GM12878 (cell line): ENCODE measurements at regions not wholly inside any gene's neighbourhood (a gene's known extent, or its start where the extent isn't known, plus 50 kb on each side); places are given as distances from the start of the nearest gene placed in this dataset.

Experiments
- ATAC-seq: fragments of 200-7000 bp; cut with Tn5 transposase; 3 replicates; pipeline ENCODE4 v1.9.1; 2020; ENCODE audit warnings: mild to moderate bottlenecking, moderate library complexity
- BruUV-seq: library from RNA; stranded (reverse); fragments of 400-500 nt; replicated peaks from 2 replicates; lab custom pipeline; 2021; lab: Mats Ljungman, UMichigan
- CTCF ChIA-PET: fragments of 300-600 bp; sonication (Branson Sonifier 250); formaldehyde crosslinking; extraction: SDS; loops from one replicate; lab custom pipeline; 2021; ENCODE audit warnings: inconsistent platforms; lab: Yijun Ruan, JAX
- POLR2A ChIA-PET: fragments of 350-600 bp; formaldehyde crosslinking; extraction: SDS; loops from one replicate; lab custom pipeline; 2021; ENCODE audit warnings: inconsistent platforms; lab: Charles Lee
- RAD21 ChIA-PET: fragments of 300-600 bp; sonication (Branson Sonifier 250); formaldehyde crosslinking; loops from one replicate; lab custom pipeline; 2023; ENCODE audit warnings: antibody characterized with exemption; ENCODE audit not compliant: unreplicated experiment; lab: Charles Lee
- SMC1A ChIA-PET: fragments of 300-600 bp; sonication (Branson Sonifier 250); formaldehyde crosslinking; loops from one replicate; lab custom pipeline; 2023; ENCODE audit not compliant: unreplicated experiment, uncharacterized antibody; lab: Charles Lee
- DNase-seq: peaks from one replicate; pipeline ENCODE4 v3.0.0-alpha.2; 2011; ENCODE audit warnings: low read depth, low spot score
- FAIRE-seq: peaks from 3 replicates; lab custom pipeline; 2011; peaks lifted over from hg19 to GRCh38; lab: Jason Lieb, UNC
- H2AFZ ChIP-seq: 2 replicates; pipeline ENCODE4 v1.6.0; 2011; ENCODE audit warnings: low read depth, low read length, control low read depth; ENCODE audit not compliant: control insufficient read depth
- H3K27ac ChIP-seq: 2 replicates; pipeline ENCODE4 v1.5.1; 2011; ENCODE audit warnings: control low read depth; ENCODE audit not compliant: control insufficient read depth, insufficient read depth
- H3K27me3 ChIP-seq, 2 experiments: replicated peaks in 1 of 2; 2 replicates each; pipeline versions ENCODE4 v1.6.0 to v1.6.1; 2011; ENCODE audit warnings: low read length in 1 of 2; ENCODE audit not compliant: control insufficient read depth in 2 of 2, insufficient read depth in 2 of 2
- H3K36me3 ChIP-seq, 2 experiments: 2 replicates each; pipeline ENCODE4 v1.5.1; 2011; ENCODE audit warnings: low read length in 1 of 2; ENCODE audit not compliant: control insufficient read depth in 2 of 2, insufficient read depth in 2 of 2
- H3K4me1 ChIP-seq: 2 replicates; pipeline ENCODE4 v1.6.1; 2011; ENCODE audit warnings: mild to moderate bottlenecking, low read length, moderate library complexity, mixed read lengths; ENCODE audit not compliant: control insufficient read depth, insufficient read depth
- H3K4me2 ChIP-seq: 2 replicates; pipeline ENCODE4 v1.6.0; 2011; ENCODE audit warnings: control low read depth; ENCODE audit not compliant: control insufficient read depth, insufficient read depth
- H3K4me3 ChIP-seq: fragments of 200-600 bp; sonication (generic); 2 replicates; pipeline ENCODE4 v1.5.1; 2016
- H3K79me2 ChIP-seq: 2 replicates; pipeline ENCODE4 v1.6.0; 2011; ENCODE audit warnings: low read length; ENCODE audit not compliant: control insufficient read depth, insufficient read depth
- H3K9ac ChIP-seq: 2 replicates; pipeline ENCODE4 v1.8.0; 2011; ENCODE audit warnings: low read length, control low read depth, mixed read lengths; ENCODE audit not compliant: control insufficient read depth, insufficient read depth
- H3K9me3 ChIP-seq: replicated peaks from 3 replicates; pipeline ENCODE4 v1.5.1; 2011; ENCODE audit warnings: mild to moderate bottlenecking, low read length; ENCODE audit not compliant: control insufficient read depth, insufficient read depth
- H4K20me1 ChIP-seq: 2 replicates; pipeline ENCODE4 v1.6.0; 2011; ENCODE audit not compliant: control insufficient read depth, insufficient read depth
- CBX5 ChIP-seq: sonication (generic); IDR thresholded peaks from 2 replicates; pipeline ENCODE4 v1.6.1; 2016; ENCODE audit warnings: low read depth, moderate library complexity, mild to moderate bottlenecking, inconsistent platforms
- CEBPB ChIP-seq, 2 experiments: fragments of 150-350 bp in 1 of 2; IDR thresholded peaks; 2 replicates each; pipeline ENCODE4 v1.6.1; 2012 to 2014; ENCODE audit warnings: low read depth in 2 of 2, low read length in 2 of 2, borderline replicate concordance in 1 of 2, inconsistent platforms in 1 of 2
- CEBPZ ChIP-seq: fragments of 150-350 bp; IDR thresholded peaks from 2 replicates; pipeline ENCODE4 v1.6.1; 2016; ENCODE audit warnings: low read depth, low read length
- CHD2 ChIP-seq: IDR thresholded peaks from 2 replicates; pipeline ENCODE4 v1.6.1; 2011; ENCODE audit warnings: low read depth, low read length, improper control_type of control experiment, borderline replicate concordance
- MEF2B ChIP-seq: fragments of 450-650 bp; IDR thresholded peaks from 2 replicates; pipeline ENCODE4 v1.6.1; 2018; ENCODE audit warnings: mild to moderate bottlenecking, moderate library complexity; ENCODE audit not compliant: partially characterized antibody, poor library complexity, severe bottlenecking
- MLLT1 ChIP-seq: fragments of 450-650 bp; IDR thresholded peaks from 2 replicates; pipeline ENCODE4 v1.6.1; 2016; ENCODE audit warnings: mild to moderate bottlenecking
- MYB ChIP-seq: fragments of 150-350 bp; IDR thresholded peaks from 2 replicates; pipeline ENCODE4 v1.6.1; 2014; ENCODE audit warnings: mild to moderate bottlenecking, low read depth, low read length, borderline replicate concordance
- SMAD5 ChIP-seq: IDR thresholded peaks from 2 replicates; pipeline ENCODE4 v1.6.1; 2016; ENCODE audit warnings: antibody characterized with exemption, low read depth
- ZBTB4 ChIP-seq: fragments of 450-650 bp; formaldehyde crosslinking; IDR thresholded peaks from 2 replicates; pipeline ENCODE4 v1.4.0; 2022; ENCODE audit warnings: mild to moderate bottlenecking, moderate library complexity
- ZNF687 ChIP-seq: fragments of 450-650 bp; IDR thresholded peaks from 2 replicates; pipeline ENCODE4 v1.6.1; 2017; ENCODE audit warnings: mild to moderate bottlenecking, moderate library complexity
- WGBS: methylation state at CpG from one replicate; pipeline ENCODE4 v1.1.6; 2016; ENCODE audit warnings: low lambda C conversion rate; ENCODE audit not compliant: insufficient replicate concordance, insufficient coverage; ENCODE audit errors: missing lambda C conversion rate; 5-methylcytosine and 5-hydroxymethylcytosine counted together
- in situ Hi-C: fragments of 300-500 bp; cut with MboI; formaldehyde crosslinking; loops from 9 replicates; pipeline ENCODE4 v1.14.3; 2018; ENCODE audit warnings: mixed read lengths
- intact Hi-C: fragments of 100-400 bp; cut with micrococcal nuclease; formaldehyde crosslinking; loops from one replicate; pipeline ENCODE4 v1.14.2; 2022; ENCODE audit not compliant: unreplicated experiment

GRCh38 chr15:29204369-29204755 is 65.3 kb downstream of the NSMCE3 start (continued):
- no peak for TF ChIP-seq CHD2
- no peak for TF ChIP-seq MYB
- TF ChIP-seq CEBPZ, result no peak
- TF ChIP-seq CEBPB (IDR thresholded peaks at IDR 0.05; ENCODE audit: borderline replicate concordance in 1 of 2, low read depth in 2 of 2, low read length in 2 of 2), result no peak
- no peak for TF ChIP-seq MEF2B
- no peak for TF ChIP-seq SMAD5
- TF ChIP-seq CBX5, result no peak

- Histone ChIP-seq H3K9me3 (no peaks in the 10 kb centered on the region), H3K27me3 (no peaks in the 10 kb centered on the region), H3K9ac (no peak overlapping the region), H4K20me1 (no peaks in the 10 kb centered on the region), H3K79me2 (no peaks in the 10 kb centered on the region), H3K27ac (no peak overlapping the region), H3K4me2 (no peak overlapping the region), H3K4me1 (no peaks in the 10 kb centered on the region), H3K36me3 (no peaks in the 10 kb centered on the region), H2AFZ (no peak overlapping the region), H3K4me3 (no peak overlapping the region)
- intact Hi-C loops (no loop called here), in situ Hi-C loops (no loop called here)
- ChIA-PET POLR2A (no interaction called here), CTCF (no interaction called here), SMC1A (interaction anchor here (0.9 to 1.0 kb wide), 2 partner anchors 29 to 66 kb away, joined by 3 read pairs; no protein-coding TSS in a partner anchor), RAD21 (no interaction called here)
- WGBS, result 35% methylated on average over 8 of the region's 8 CpGs
- BruUV-seq, result no TSS peak
- ATAC-seq (no peak), FAIRE-seq (no peak), DNase-seq (no peak)
- TF ChIP-seq MLLT1 (no peak), ZNF687 (no peak), ZBTB4 (CRISPR knock-in tag) (no peak)
Observed at GRCh38 chr15:29203718-29204368, 65.8 kb downstream of the NSMCE3 start.
